SU-DHL-6 (cell line): ENCODE measurements at regions not wholly inside any gene's neighbourhood (a gene's known extent, or its start where the extent isn't known, plus 50 kb on each side); places are given as distances from the start of the nearest gene placed in this dataset.

Experiments
- H2AFZ ChIP-seq: fragments of 200-600 bp; sonication (generic); 2 replicates; pipeline ENCODE4 v1.6.1; 2014; ENCODE audit warnings: low read depth, mild to moderate bottlenecking, moderate library complexity, mixed read lengths, antibody characterized with exemption, low read length; ENCODE audit not compliant: severe bottlenecking
- H3F3A ChIP-seq: fragments of 200-600 bp; shearing (Covaris generic); 2 replicates; pipeline ENCODE4 v1.6.0; 2016; ENCODE audit warnings: antibody characterized with exemption, mild to moderate bottlenecking; ENCODE audit not compliant: insufficient read depth
- H3K27ac ChIP-seq: fragments of 200-600 bp; sonication (generic); 2 replicates; pipeline ENCODE4 v1.5.1; 2016; ENCODE audit warnings: low read depth, mild to moderate bottlenecking, low read length, moderate library complexity, mixed read lengths
- H3K27me3 ChIP-seq: fragments of 200-600 bp; sonication (generic), shearing (Covaris generic); 2 replicates; pipeline ENCODE4 v1.6.0; 2014; ENCODE audit warnings: mild to moderate bottlenecking, low read length
- H3K36me3 ChIP-seq: fragments of 200-600 bp; sonication (generic); 2 replicates; pipeline ENCODE4 v1.6.1; 2014; ENCODE audit warnings: mild to moderate bottlenecking, low read length, mixed read lengths
- H3K4me2 ChIP-seq: fragments of 300-600, 200-600 bp; shearing (Covaris generic), sonication (generic); 2 replicates; pipeline ENCODE4 v1.6.0; 2014; ENCODE audit warnings: low read length, low read depth, mild to moderate bottlenecking; ENCODE audit not compliant: poor library complexity, severe bottlenecking
- H3K4me3 ChIP-seq: fragments of 200-600 bp; sonication (generic); 2 replicates; pipeline ENCODE4 v1.5.1; 2014; ENCODE audit warnings: antibody characterized with exemption, low read length, mild to moderate bottlenecking, mixed read lengths; ENCODE audit not compliant: insufficient read depth, poor library complexity, severe bottlenecking
- H3K79me2 ChIP-seq: fragments of 200-600 bp; sonication (generic); 2 replicates; pipeline ENCODE4 v1.6.1; 2014; ENCODE audit warnings: mild to moderate bottlenecking, low read length, moderate library complexity; ENCODE audit not compliant: insufficient read depth
- H3K9ac ChIP-seq: fragments of 200-600 bp; sonication (generic); 2 replicates; pipeline ENCODE4 v1.7.0; 2014; ENCODE audit warnings: mild to moderate bottlenecking, low read length
- H3K9me2 ChIP-seq: fragments of 200-600 bp; sonication (generic); replicated peaks from 2 replicates; pipeline ENCODE4 v1.6.1; 2014; ENCODE audit warnings: low read length; ENCODE audit not compliant: insufficient read depth
- H3K9me3 ChIP-seq: fragments of 200-600 bp; sonication (generic); 2 replicates; pipeline ENCODE4 v1.6.1; 2014; ENCODE audit warnings: low read length, mixed read lengths; ENCODE audit not compliant: insufficient read depth
- H4K20me1 ChIP-seq: fragments of 200-600 bp; sonication (generic); 2 replicates; pipeline ENCODE4 v1.6.1; 2014; ENCODE audit warnings: low read depth, mild to moderate bottlenecking, antibody characterized with exemption, low read length, moderate library complexity, mixed read lengths
- EZH2phosphoT487 ChIP-seq: fragments of 200-600 bp; sonication (generic), shearing (Covaris generic); conservative IDR thresholded peaks from 2 replicates; pipeline ENCODE4 v1.6.1; 2018; ENCODE audit warnings: mild to moderate bottlenecking, antibody characterized with exemption, low read length, moderate library complexity, mixed read lengths
- TF ChIP-seq, protein P1 (sequence below): fragments of 200-600 bp; sonication (generic); IDR thresholded peaks from one replicate; pipeline ENCODE4 v1.5.1; 2017; ENCODE audit warnings: antibody characterized with exemption, mild to moderate bottlenecking, low read length, moderate library complexity; ENCODE audit not compliant: insufficient read depth, poor library complexity, severe bottlenecking

DNA sequence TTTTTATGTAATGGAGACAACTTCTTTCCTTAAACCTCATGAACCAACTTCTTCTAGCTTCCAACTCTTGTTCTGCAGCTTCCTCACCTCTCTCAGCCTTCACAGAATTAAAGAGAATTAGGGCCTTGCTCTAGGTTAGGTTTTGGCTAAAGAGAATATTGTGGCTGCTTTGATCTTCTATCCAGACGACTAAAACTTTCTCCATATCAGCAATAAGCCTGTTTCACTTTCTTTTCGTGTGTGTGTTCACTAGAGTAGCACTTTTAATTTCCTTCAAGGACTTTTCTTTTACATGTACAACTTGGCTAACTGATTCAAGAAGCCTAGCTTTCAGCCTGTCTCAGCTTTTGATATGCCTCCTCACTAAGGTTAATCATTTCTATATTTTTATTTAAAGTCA is 596.1 kb upstream of the NRSN1 start:
- TF ChIP-seq, protein P1, sequence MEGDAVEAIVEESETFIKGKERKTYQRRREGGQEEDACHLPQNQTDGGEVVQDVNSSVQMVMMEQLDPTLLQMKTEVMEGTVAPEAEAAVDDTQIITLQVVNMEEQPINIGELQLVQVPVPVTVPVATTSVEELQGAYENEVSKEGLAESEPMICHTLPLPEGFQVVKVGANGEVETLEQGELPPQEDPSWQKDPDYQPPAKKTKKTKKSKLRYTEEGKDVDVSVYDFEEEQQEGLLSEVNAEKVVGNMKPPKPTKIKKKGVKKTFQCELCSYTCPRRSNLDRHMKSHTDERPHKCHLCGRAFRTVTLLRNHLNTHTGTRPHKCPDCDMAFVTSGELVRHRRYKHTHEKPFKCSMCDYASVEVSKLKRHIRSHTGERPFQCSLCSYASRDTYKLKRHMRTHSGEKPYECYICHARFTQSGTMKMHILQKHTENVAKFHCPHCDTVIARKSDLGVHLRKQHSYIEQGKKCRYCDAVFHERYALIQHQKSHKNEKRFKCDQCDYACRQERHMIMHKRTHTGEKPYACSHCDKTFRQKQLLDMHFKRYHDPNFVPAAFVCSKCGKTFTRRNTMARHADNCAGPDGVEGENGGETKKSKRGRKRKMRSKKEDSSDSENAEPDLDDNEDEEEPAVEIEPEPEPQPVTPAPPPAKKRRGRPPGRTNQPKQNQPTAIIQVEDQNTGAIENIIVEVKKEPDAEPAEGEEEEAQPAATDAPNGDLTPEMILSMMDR = no peak
- no peak for TF ChIP-seq EZH2phosphoT487
- H2AFZ ChIP-seq = no peak overlapping the region
- no peaks in the 10 kb centered on the region for H3K36me3 ChIP-seq
- H3F3A ChIP-seq = no peaks in the 10 kb centered on the region
- no peak overlapping the region for H3K9ac ChIP-seq
- H3K4me3 ChIP-seq = no peak overlapping the region
- H3K9me3 ChIP-seq = no peaks in the 10 kb centered on the region
- no peaks in the 10 kb centered on the region for H3K9me2 ChIP-seq
- H4K20me1 ChIP-seq = no peaks in the 10 kb centered on the region
- H3K79me2 ChIP-seq = no peaks in the 10 kb centered on the region
- H3K4me2 ChIP-seq = no peak overlapping the region
- H3K27ac ChIP-seq = no peak overlapping the region
- no peaks in the 10 kb centered on the region for H3K27me3 ChIP-seq

- H3K27ac ChIP-seq = no peak overlapping the region
Measured at GRCh38 chr6:23531666-23532065, 594.3 kb upstream of the NRSN1 start.

GRCh38 chr6:23532227-23532626 is 593.8 kb upstream of the NRSN1 start:
- Histone ChIP-seq H3F3A (no peaks in the 10 kb centered on the region), H3K36me3 (no peaks in the 10 kb centered on the region), H3K27me3 (no peaks in the 10 kb centered on the region), H3K79me2 (no peaks in the 10 kb centered on the region), H3K4me3 (no peak overlapping the region), H3K27ac (no peak overlapping the region), H3K4me2 (no peak overlapping the region), H2AFZ (no peak overlapping the region), H4K20me1 (no peaks in the 10 kb centered on the region), H3K9ac (no peak overlapping the region), H3K9me3 (no peaks in the 10 kb centered on the region), H3K9me2 (no peaks in the 10 kb centered on the region)
- TF ChIP-seq EZH2phosphoT487 = no peak
- TF ChIP-seq, protein P1 = no peak

More at GRCh38 chr6:23531666-23532065, 594.3 kb upstream of the NRSN1 start:
- H3K4me2 ChIP-seq = no peak overlapping the region
- TF ChIP-seq, protein P1 = no peak
- TF ChIP-seq EZH2phosphoT487 = no peak
- H3K27me3 ChIP-seq = no peaks in the 10 kb centered on the region
- no peaks in the 10 kb centered on the region for H3K9me2 ChIP-seq
- no peaks in the 10 kb centered on the region for H3K36me3 ChIP-seq
- H3F3A ChIP-seq = no peaks in the 10 kb centered on the region
- H3K9ac ChIP-seq = no peak overlapping the region
- H3K4me3 ChIP-seq = no peak overlapping the region
- H2AFZ ChIP-seq = no peak overlapping the region
- no peaks in the 10 kb centered on the region for H3K79me2 ChIP-seq
- H3K9me3 ChIP-seq = no peaks in the 10 kb centered on the region
- H4K20me1 ChIP-seq = no peaks in the 10 kb centered on the region

DNA sequence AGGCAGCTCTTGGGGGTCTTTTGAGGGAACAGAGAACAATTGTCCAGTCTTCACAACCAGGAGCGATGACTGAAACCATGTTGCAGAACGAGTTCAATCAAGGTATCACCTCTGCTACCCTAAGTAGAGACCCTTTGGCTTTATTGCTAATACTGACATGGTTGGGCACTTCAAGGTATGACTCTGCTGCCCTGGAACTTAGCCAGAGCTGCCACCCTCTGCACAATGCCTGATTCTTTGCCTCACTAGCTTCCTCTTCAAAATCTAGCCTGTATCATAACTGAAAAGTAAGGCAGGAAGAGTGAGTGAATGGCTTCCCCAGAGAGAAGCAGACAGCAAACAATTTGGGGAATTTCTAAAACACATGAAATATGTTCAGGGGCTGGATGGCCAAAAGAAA is 592.7 kb upstream of the NRSN1 start:
- Histone ChIP-seq H3K4me2 (no peak overlapping the region), H3K36me3 (no peaks in the 10 kb centered on the region), H4K20me1 (no peaks in the 10 kb centered on the region), H3K27ac (no peak overlapping the region), H3K27me3 (no peaks in the 10 kb centered on the region), H3F3A (no peaks in the 10 kb centered on the region), H3K4me3 (no peak overlapping the region), H3K79me2 (no peaks in the 10 kb centered on the region), H3K9me3 (no peaks in the 10 kb centered on the region), H3K9ac (no peak overlapping the region), H3K9me2 (no peaks in the 10 kb centered on the region), H2AFZ (no peak overlapping the region)
- TF ChIP-seq EZH2phosphoT487 = no peak
- TF ChIP-seq, protein P1 = no peak
